Stimulated activated CD4-positive, alpha-beta T cell treated with anti-CD3 and anti-CD28 coated beads, Interleukin-12 subunit alpha, Interleukin-12 subunit beta, amount 100 ng/mL, for 24 hours (primary cell): ENCODE measurements at regions not wholly inside any gene's neighbourhood (a gene's known extent, or its start where the extent isn't known, plus 50 kb on each side); places are given as distances from the start of the nearest gene placed in this dataset.
"Not testable (repeated sequence)": the region's sequence is repeated elsewhere in the genome, so short reads cannot be mapped to it uniquely, and the experiment has no call there.

Source experiments
- DNase-seq, 2 experiments: peaks; one replicate each; pipeline ENCODE4 v3.0.0-alpha.2; 2020; ENCODE audit warnings: low read depth in 2 of 2

GRCh38 chr22:48921411-48921903, 906.2 kb downstream of the BRD1 start:
- DNase-seq: no peak

GRCh38 chr22:48920776-48921241, 906.9 kb downstream of the BRD1 start:
- DNase-seq: no peak

GRCh38 chr22:48919851-48920589, 907.7 kb downstream of the BRD1 start:
- DNase-seq: no peak

GRCh38 chr22:48919187-48919590, 908.5 kb downstream of the BRD1 start:
- DNase-seq: no peak

- no peak for DNase-seq
These were observed 909.0 kb downstream of the BRD1 start for GRCh38 chr22:48918585-48919186.

GRCh38 chr22:48912356-48913066, 915.2 kb downstream of the BRD1 start:
- DNase-seq: not testable (repeated sequence)

- not testable (repeated sequence) for DNase-seq
These were observed 916.0 kb downstream of the BRD1 start for GRCh38 chr22:48911647-48912046.

- DNase-seq: not testable (repeated sequence)
These were observed 916.6 kb downstream of the BRD1 start for GRCh38 chr22:48911067-48911466.

- no peak for DNase-seq
These were observed 919.1 kb downstream of the BRD1 start for GRCh38 chr22:48908547-48908946.

- DNase-seq: no peak
These were observed 920.1 kb downstream of the BRD1 start for GRCh38 chr22:48907591-48907990.

GRCh38 chr22:48906216-48906835, 921.3 kb downstream of the BRD1 start:
- DNase-seq: no peak

GRCh38 chr22:48905206-48905975, 922.3 kb downstream of the BRD1 start:
- DNase-seq: no peak

GRCh38 chr22:48902983-48903650, 924.6 kb downstream of the BRD1 start:
- no peak for DNase-seq

- no peak for DNase-seq
These were observed 925.4 kb downstream of the BRD1 start for GRCh38 chr22:48902001-48902869.

- DNase-seq: no peak
These were observed 926.3 kb downstream of the BRD1 start for GRCh38 chr22:48901324-48901723.

- no peak for DNase-seq
These were observed 927.0 kb downstream of the BRD1 start for GRCh38 chr22:48900626-48901025.

- no peak for DNase-seq
These were observed 927.4 kb downstream of the BRD1 start for GRCh38 chr22:48900327-48900597.

GRCh38 chr22:48899523-48900326, 927.9 kb downstream of the BRD1 start:
- DNase-seq: no peak
